PC-3 (cell line): ENCODE measurements at regions not wholly inside any gene's neighbourhood (a gene's known extent, or its start where the extent isn't known, plus 50 kb on each side); places are given as distances from the start of the nearest gene placed in this dataset.

Experiments used
- ATAC-seq: fragments of 200-7000 bp; cut with Tn5 transposase; 2 replicates; pipeline ENCODE4 v1.9.1; 2020; ENCODE audit warnings: mild to moderate bottlenecking, moderate library complexity
- BruUV-seq: library from RNA; stranded (reverse); fragments of 400-500 nt; replicated peaks from 2 replicates; lab custom pipeline; 2021; lab: Mats Ljungman, UMichigan
- CTCF ChIA-PET: fragments of 300-600 bp; sonication (Branson Sonifier 250); formaldehyde crosslinking; loops from one replicate; lab custom pipeline; 2022; ENCODE audit warnings: antibody characterized with exemption; lab: Charles Lee
- POLR2A ChIA-PET: fragments of 300-600 bp; sonication (Branson Sonifier 250); formaldehyde crosslinking; loops from one replicate; lab custom pipeline; 2022; ENCODE audit warnings: antibody characterized with exemption; ENCODE audit not compliant: unreplicated experiment; lab: Charles Lee
- DNase-seq: peaks from one replicate; pipeline ENCODE4 v3.0.0-alpha.2; 2015
- H2AFZ ChIP-seq: fragments of 300-600 bp; sonication (generic); 2 replicates; pipeline ENCODE4 v1.6.0; 2016; ENCODE audit warnings: antibody characterized with exemption, low read length
- H3F3A ChIP-seq: fragments of 300-600 bp; sonication (generic); one replicate; pipeline ENCODE4 v1.6.0; 2017; ENCODE audit warnings: antibody characterized with exemption, low read length, control low read depth, mild to moderate bottlenecking; ENCODE audit not compliant: unreplicated experiment
- H3K27ac ChIP-seq: fragments of 300-600 bp; sonication (generic); 2 replicates; pipeline ENCODE4 v1.5.1; 2016; ENCODE audit warnings: mild to moderate bottlenecking, low read length
- H3K27me3 ChIP-seq: fragments of 300-600 bp; sonication (generic); 2 replicates; pipeline ENCODE4 v1.6.1; 2016; ENCODE audit warnings: low read length, mixed read lengths
- H3K36me3 ChIP-seq: fragments of 300-600 bp; sonication (generic); 2 replicates; pipeline ENCODE4 v1.6.1; 2016; ENCODE audit warnings: low read depth, mixed run types, low read length, mixed read lengths
- H3K4me1 ChIP-seq: fragments of 300-600 bp; sonication (generic); 2 replicates; pipeline ENCODE4 v1.5.1; 2016; ENCODE audit warnings: low read length; ENCODE audit not compliant: insufficient read depth
- H3K4me2 ChIP-seq: fragments of 300-600 bp; sonication (generic); 2 replicates; pipeline ENCODE4 v1.6.0; 2016; ENCODE audit warnings: low read length
- H3K4me3 ChIP-seq: fragments of 300-600 bp; sonication (generic); 2 replicates; pipeline ENCODE4 v1.5.1; 2016; ENCODE audit warnings: mild to moderate bottlenecking, low read length, mixed read lengths
- H3K79me2 ChIP-seq: fragments of 300-600 bp; sonication (generic); 2 replicates; pipeline ENCODE4 v1.6.1; 2017; ENCODE audit warnings: low read length, mixed read lengths
- H3K9ac ChIP-seq: fragments of 300-600 bp; sonication (generic); 2 replicates; pipeline ENCODE4 v1.6.0; 2016; ENCODE audit warnings: mild to moderate bottlenecking, low read length
- H3K9me2 ChIP-seq: fragments of 300-600 bp; sonication (generic); replicated peaks from 2 replicates; pipeline ENCODE4 v1.6.1; 2016; ENCODE audit warnings: mixed run types, low read length, mixed read lengths
- H3K9me3 ChIP-seq: fragments of 300-600 bp; sonication (generic); 2 replicates; pipeline ENCODE4 v1.6.1; 2016; ENCODE audit warnings: low read length, mixed read lengths
- H4K20me1 ChIP-seq: fragments of 300-600 bp; sonication (generic); 2 replicates; pipeline ENCODE4 v1.6.1; 2016; ENCODE audit warnings: low read length, mixed read lengths
- EZH2 ChIP-seq: fragments of 300-600 bp; sonication (generic); IDR thresholded peaks from one replicate; pipeline ENCODE4 v1.6.1; 2017; ENCODE audit warnings: antibody characterized with exemption, mild to moderate bottlenecking, low read length; ENCODE audit not compliant: unreplicated experiment
- EZH2phosphoT487 ChIP-seq: fragments of 300-600 bp; sonication (generic); IDR thresholded peaks from 2 replicates; pipeline ENCODE4 v1.6.1; 2018; ENCODE audit warnings: mild to moderate bottlenecking, antibody characterized with exemption, low read length, borderline replicate concordance
- intact Hi-C: fragments of 100-400 bp; cut with micrococcal nuclease; formaldehyde crosslinking; loops from 2 replicates; pipeline ENCODE4 v1.9.0; 2023
- TF ChIP-seq, protein P1 (sequence below): fragments of 300-600 bp; sonication (generic); conservative IDR thresholded peaks from 2 replicates; pipeline ENCODE4 v1.5.1; 2017; ENCODE audit warnings: antibody characterized with exemption, low read depth, mild to moderate bottlenecking, low read length

DNA sequence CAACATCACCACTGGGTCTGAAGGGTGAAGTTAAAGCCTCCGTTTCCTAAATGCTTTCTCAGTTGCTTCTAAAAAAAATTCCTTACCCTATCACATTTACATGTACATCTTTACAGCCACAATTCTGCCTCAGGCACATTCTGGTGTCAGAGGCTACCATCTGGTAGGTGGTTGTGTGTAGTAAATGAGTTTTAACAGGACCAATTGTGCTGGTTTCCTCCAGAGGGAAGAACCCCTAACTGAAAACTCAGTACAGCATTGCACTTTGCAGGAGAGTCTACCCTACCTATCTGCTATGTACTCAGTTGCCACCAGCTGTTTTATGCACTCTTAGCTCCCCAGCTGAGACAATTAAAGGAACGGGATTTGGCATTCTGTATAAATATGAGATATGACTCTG lies 1576.5 kb downstream of the PCDH9 start:
- no peaks in the 10 kb centered on the region for H3K79me2 ChIP-seq
- DNase-seq (no peak), ATAC-seq (no peak)
- ChIA-PET CTCF (interaction anchor here (0.6 to 0.8 kb wide), 3 partner anchors 48 to 936 kb away, joined by 3 to 5 read pairs (median 4); no protein-coding TSS in a partner anchor), POLR2A (no interaction called here)
- no peaks in the 10 kb centered on the region for H4K20me1 ChIP-seq
- TF ChIP-seq EZH2 = no peak
- no peaks in the 10 kb centered on the region for H3K36me3 ChIP-seq
- no TSS peak for BruUV-seq
- H3K4me1 ChIP-seq = no peaks in the 10 kb centered on the region
- H3K9me3 ChIP-seq = no peaks in the 10 kb centered on the region
- H2AFZ ChIP-seq = no peak overlapping the region
- no peaks in the 10 kb centered on the region for H3K9me2 ChIP-seq
- H3F3A ChIP-seq = no peaks in the 10 kb centered on the region
- no peak overlapping the region for H3K27ac ChIP-seq
- no peaks in the 10 kb centered on the region for H3K27me3 ChIP-seq
- intact Hi-C loops = no loop called here
- no peak overlapping the region for H3K9ac ChIP-seq
- H3K4me2 ChIP-seq = no peak overlapping the region
- no peak overlapping the region for H3K4me3 ChIP-seq

GRCh38 chr13:65650321-65650720 lies 1579.8 kb downstream of the PCDH9 start:
- Histone ChIP-seq H2AFZ (no peak overlapping the region), H3K4me3 (no peak overlapping the region), H3K27ac (no peak overlapping the region), H3K79me2 (no peaks in the 10 kb centered on the region), H3K36me3 (no peaks in the 10 kb centered on the region), H3K9ac (no peak overlapping the region), H3K4me2 (no peak overlapping the region), H3F3A (no peaks in the 10 kb centered on the region), H4K20me1 (no peaks in the 10 kb centered on the region), H3K4me1 (no peaks in the 10 kb centered on the region), H3K27me3 (no peaks in the 10 kb centered on the region), H3K9me3 (no peaks in the 10 kb centered on the region), H3K9me2 (no peaks in the 10 kb centered on the region)
- no peak for DNase-seq
- intact Hi-C loops = no loop called here
- ATAC-seq = no peak
- POLR2A ChIA-PET = no interaction called here
- no TSS peak for BruUV-seq
- CTCF ChIA-PET = no interaction called here
- TF ChIP-seq EZH2 = no peak
- no peak for TF ChIP-seq EZH2phosphoT487
- TF ChIP-seq, protein P1, sequence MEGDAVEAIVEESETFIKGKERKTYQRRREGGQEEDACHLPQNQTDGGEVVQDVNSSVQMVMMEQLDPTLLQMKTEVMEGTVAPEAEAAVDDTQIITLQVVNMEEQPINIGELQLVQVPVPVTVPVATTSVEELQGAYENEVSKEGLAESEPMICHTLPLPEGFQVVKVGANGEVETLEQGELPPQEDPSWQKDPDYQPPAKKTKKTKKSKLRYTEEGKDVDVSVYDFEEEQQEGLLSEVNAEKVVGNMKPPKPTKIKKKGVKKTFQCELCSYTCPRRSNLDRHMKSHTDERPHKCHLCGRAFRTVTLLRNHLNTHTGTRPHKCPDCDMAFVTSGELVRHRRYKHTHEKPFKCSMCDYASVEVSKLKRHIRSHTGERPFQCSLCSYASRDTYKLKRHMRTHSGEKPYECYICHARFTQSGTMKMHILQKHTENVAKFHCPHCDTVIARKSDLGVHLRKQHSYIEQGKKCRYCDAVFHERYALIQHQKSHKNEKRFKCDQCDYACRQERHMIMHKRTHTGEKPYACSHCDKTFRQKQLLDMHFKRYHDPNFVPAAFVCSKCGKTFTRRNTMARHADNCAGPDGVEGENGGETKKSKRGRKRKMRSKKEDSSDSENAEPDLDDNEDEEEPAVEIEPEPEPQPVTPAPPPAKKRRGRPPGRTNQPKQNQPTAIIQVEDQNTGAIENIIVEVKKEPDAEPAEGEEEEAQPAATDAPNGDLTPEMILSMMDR = no peak

GRCh38 chr13:65642996-65643395 lies 1587.1 kb downstream of the PCDH9 start:
- Histone ChIP-seq H3K79me2 (no peaks in the 10 kb centered on the region), H3K9me2 (no peaks in the 10 kb centered on the region), H3K4me2 (no peak overlapping the region), H2AFZ (no peak overlapping the region; the same call in 1 of the 2 replicates), H3K27ac (no peak overlapping the region), H3K9me3 (no peaks in the 10 kb centered on the region), H3K4me1 (no peaks in the 10 kb centered on the region), H3K36me3 (no peaks in the 10 kb centered on the region), H3K4me3 (no peak overlapping the region), H3K9ac (no peak overlapping the region), H3K27me3 (no peaks in the 10 kb centered on the region), H4K20me1 (no peaks in the 10 kb centered on the region), H3F3A (no peaks in the 10 kb centered on the region)
- ChIA-PET POLR2A (no interaction called here), CTCF (no interaction called here)
- ATAC-seq (no peak), DNase-seq (no peak)
- TF ChIP-seq, protein P1 = no peak
- TF ChIP-seq EZH2phosphoT487 (no peak), EZH2 (no peak)
- intact Hi-C loops = no loop called here
- BruUV-seq = no TSS peak
